ENCODE measurements at regions not wholly inside any gene's neighbourhood (a gene's known extent, or its start where the extent isn't known, plus 50 kb on each side); places are given as distances from the start of the nearest gene placed in this dataset.

- DNase-seq = no peak
Measured at GRCh38 chr7:112594397-112594796, 113.6 kb downstream of the LSMEM1 start.

DNA sequence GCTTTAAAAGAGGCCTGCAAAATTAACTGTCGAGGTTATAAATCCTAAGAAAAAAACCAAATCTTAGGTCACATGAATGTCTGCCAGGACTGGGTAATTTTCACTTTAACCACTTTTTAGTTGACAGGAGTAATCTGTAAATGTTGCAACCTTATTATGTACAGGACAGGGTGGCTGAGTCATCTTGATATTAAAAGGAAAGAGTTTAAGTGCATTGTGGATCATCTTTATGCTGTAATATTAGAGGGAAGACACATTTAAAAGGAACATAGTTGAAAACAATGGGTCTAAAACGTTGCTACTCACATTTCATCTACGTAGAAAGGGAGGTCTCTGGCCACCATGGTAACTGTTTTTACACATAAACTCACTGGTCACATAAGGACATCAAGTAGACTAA lies 115.5 kb downstream of the LSMEM1 start:
- no peak for DNase-seq

DNA sequence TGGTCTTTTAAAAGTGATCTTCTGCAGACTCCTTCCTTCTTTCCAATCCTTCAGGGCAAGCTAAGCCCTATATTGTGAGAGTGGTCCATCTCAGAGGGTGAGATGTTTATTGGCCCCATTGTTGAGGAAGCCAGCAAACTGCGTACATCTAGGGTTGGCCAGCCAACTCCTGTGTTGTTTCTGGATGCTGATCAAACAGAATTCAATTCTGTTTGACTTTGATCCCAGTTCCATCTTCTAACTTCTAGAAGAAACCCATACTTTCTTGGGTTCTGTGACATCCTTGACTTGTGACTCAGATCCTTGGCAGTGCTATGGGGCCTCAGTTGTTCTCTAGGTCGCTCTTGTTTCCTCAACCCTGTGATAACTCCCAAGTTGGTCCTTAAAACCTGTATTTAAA lies 116.2 kb downstream of the LSMEM1 start:
- no peak for DNase-seq

DNA sequence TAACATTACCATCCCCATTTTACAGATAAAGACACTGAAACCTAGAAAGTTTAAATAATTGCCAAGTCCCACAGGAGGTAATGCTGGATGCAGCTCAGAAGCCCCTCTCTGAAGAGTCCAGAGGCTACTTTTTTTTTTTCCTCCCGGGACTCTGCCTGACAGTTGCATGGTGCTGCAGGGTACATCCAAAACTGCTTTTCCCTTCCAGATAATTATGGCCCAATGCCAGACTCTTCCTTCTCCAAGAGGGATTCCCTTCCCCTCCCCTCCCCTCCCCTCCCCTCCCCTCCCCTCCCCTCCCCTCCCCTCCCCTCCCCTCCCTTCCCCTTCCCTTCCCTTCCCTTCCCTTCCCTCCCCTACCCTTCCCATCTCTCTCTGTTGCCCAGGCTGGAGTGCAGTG lies 122.9 kb downstream of the LSMEM1 start:
- DNase-seq = no peak

GRCh38 chr7:112610636-112611035 lies 129.8 kb downstream of the LSMEM1 start:
- no peak for DNase-seq

GRCh38 chr7:112615701-112616100 lies 134.9 kb downstream of the LSMEM1 start:
- DNase-seq = no peak

DNA sequence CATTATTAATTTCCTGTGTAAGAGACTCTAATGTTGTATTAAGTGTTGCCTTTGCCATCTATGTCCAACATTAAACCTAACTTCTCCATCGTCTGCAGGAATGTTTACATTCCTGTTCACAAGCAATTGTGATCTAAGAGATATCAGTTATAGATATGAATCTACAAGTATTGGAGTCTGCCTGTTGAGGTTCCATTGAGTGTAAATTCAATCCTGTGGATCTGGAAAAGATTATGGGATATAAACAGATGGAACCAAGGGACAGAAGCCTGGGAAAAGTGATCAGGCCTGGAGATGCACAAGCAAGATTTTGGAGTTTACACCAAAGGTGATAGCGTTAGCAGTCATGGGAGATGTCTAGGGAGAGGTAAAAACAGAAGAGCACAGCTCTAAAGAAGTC lies 135.5 kb downstream of the LSMEM1 start:
- DNase-seq = no peak

- DNase-seq = no peak
Measured at GRCh38 chr7:112619343-112619742, 138.6 kb downstream of the LSMEM1 start.

- no peak for DNase-seq
Measured at GRCh38 chr7:112622159-112622715, 141.4 kb downstream of the LSMEM1 start.

- DNase-seq = no peak
Measured at GRCh38 chr7:112624416-112624815, 143.6 kb downstream of the LSMEM1 start.

- no peak for DNase-seq
Measured at GRCh38 chr7:112630565-112630964, 149.8 kb downstream of the LSMEM1 start.

DNA sequence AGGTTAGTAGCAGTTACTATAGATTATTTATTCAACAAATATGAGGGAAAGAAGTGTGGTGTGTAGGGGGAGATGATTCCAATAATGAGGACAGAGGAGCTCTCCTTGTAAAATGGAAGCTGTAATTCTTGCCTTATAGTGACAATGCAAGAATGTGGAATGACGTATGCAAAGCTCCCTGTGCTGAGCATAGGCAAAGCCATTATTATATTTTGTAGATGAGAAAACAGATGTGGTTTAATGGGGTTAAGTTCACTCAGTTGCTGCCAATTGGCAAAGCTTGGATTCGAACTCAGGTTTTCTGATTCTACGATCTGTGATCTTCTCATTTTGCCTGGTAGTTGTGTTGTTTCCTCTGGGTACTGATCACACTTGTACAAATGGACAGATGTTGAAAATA lies 153.3 kb downstream of the LSMEM1 start:
- no peak for DNase-seq

DNA sequence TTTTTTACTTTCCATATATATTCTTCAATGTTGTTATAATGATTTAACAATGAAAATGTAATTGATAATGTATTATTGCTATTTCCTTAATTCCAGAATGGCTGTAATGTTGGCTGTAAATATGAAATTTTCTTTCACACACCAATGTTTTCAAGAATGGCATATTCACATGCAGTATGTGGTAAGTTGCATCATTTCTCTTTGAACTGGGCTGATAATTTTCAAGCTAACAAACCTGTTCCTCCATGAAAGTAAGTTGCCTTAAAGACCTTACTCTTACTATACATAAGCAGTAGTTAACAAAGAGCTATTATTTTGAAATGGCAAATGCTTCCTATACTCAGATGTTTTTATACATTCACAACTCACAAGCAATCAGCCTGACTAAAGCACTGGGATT lies 154.5 kb downstream of the TMEM168 start:
- DNase-seq = no peak

DNA sequence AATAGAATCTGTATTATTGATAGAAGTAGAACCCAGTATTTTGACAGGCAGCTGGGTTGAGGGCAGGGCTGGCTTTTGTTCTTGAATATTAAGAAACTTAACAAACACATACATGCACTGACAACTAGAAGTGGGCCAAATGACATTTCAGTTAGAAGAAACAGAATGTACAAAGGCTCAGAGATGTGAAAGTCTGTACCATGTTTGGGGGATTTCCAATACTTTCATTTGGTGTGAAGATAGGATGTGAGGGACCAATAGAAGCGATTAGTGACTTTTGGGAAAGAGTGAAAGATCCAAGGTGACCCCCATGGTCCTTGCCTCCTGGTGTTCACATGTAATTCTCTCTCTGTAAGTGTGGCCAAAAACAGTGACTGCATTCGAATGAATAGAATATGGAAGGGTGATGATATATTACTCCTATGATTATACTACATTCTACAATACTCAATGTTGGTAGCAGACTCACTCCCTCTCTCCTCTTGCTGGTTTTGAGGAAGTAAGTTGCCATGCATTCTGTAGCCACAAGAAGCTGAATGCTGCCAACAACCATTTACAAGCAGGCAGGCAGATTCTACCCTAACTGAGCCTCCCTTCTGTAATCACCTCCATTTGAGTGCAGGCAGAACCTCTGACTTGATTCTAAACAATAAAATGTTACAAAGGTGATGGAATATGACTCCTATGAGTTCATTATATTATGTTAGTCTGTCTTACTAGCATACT lies 151.4 kb downstream of the TMEM168 start:
- DNase-seq = no peak

GRCh38 chr7:112640685-112641084 lies 149.5 kb downstream of the TMEM168 start:
- no peak for DNase-seq

- DNase-seq = no peak
Measured at GRCh38 chr7:112646783-112647182, 143.4 kb downstream of the TMEM168 start.

- DNase-seq = no peak
Measured at GRCh38 chr7:112648781-112649180, 141.4 kb downstream of the TMEM168 start.

GRCh38 chr7:112649560-112649959 lies 140.6 kb downstream of the TMEM168 start:
- DNase-seq = no peak

GRCh38 chr7:112654322-112655216 lies 135.6 kb downstream of the TMEM168 start:
- DNase-seq = no peak

DNA sequence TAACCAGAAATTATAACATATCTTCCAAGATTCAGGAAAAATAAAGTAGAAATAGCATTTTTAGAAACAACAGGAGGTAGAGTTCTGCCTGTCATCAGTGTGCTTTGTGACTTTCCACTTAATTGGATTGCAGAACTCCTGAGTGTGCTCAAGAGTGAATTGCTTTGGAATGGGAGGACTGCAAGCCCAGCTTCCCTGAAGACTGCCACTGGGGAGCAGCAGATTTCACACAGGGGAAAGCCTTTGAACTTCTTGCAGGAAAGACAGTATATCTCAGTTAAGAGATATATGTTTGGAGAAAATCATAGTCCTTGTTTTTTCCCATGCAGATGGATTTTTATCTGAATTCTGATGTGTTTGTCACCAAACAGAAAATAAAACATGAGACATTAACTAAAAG lies 124.5 kb downstream of the TMEM168 start:
- DNase-seq = no peak

DNA sequence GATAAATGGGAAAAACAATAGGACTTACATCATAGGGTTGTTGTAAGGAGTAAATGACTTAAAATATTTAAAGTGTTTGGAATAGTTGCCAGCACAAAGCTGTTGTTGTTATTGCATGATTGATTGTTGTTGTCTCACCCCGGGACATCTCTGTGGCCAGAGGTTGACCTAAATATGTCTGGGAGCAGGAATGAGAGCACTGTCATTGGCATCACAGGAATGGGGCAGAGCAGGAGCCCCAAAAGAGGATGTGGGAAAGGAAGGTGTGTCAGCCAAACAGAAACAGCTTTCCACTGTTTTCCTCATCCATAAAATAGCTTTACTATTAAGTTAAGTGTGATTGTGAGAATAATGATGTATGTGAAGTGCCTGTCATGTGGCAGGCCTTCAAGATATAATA lies 121.6 kb downstream of the TMEM168 start:
- no peak for DNase-seq

GRCh38 chr7:112669306-112669705 lies 120.9 kb downstream of the TMEM168 start:
- no peak for DNase-seq

- no peak for DNase-seq
Measured at GRCh38 chr7:112670193-112670592, 120.0 kb downstream of the TMEM168 start.

DNA sequence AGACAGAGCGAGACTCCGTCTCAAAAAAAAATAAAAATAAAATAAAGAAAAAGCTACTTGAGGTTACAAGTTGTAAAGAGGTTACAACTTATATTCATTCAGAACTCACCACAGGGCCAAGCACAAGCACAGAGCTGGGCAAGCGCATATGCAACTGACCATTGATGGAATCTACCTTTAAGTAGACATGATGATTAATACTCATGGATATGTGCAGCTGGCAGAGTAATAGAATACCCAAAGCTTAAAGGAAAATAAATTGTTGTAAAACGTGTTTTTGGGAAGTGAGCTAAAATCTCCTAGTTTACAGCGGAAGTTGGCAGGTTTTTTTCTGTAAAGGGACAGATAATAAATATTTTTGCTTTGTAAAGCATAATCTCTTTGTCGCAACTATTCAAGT lies 111.6 kb downstream of the TMEM168 start:
- no peak for DNase-seq

Data from NCI-H748 treated with DMSO at 0.1 percent for 48 hours (cell line).